Ovary (tissue), 3 donors: ENCODE measurements at regions not wholly inside any gene's neighbourhood (a gene's known extent, or its start where the extent isn't known, plus 50 kb on each side); places are given as distances from the start of the nearest gene placed in this dataset.

Experiments used
- CTCF ChIP-seq, 3 donors: fragments of 450-650 bp in 2 of 3; fragments of 200-600 bp in 1 of 3; IDR thresholded peaks; one replicate each; pipeline versions ENCODE4 v1.5.1 to v1.8.0; 2016 to 2022; ENCODE audit warnings: antibody characterized with exemption in 3 of 3, mild to moderate bottlenecking in 1 of 3
- EP300 ChIP-seq: sonication (generic); formaldehyde crosslinking; IDR thresholded peaks from one replicate; pipeline ENCODE4 v1.6.1; 2017; ENCODE audit warnings: antibody characterized with exemption
- POLR2A ChIP-seq: fragments of 450-650 bp; IDR thresholded peaks from one replicate; pipeline ENCODE4 v1.6.1; 2017; ENCODE audit warnings: antibody characterized with exemption, mild to moderate bottlenecking, moderate library complexity
- donor health status: DM: no; HTN: no; CAD: no.

- TF ChIP-seq POLR2A (no peak), CTCF (IDR thresholded peaks at IDR 0.05) (no peak), EP300 (no peak)
These were observed 193.5 kb downstream of the SPP2 start for GRCh38 chr2:234243871-234244565.
